ENCODE measurements at regions not wholly inside any gene's neighbourhood (a gene's known extent, or its start where the extent isn't known, plus 50 kb on each side); places are given as distances from the start of the nearest gene placed in this dataset.

DNA sequence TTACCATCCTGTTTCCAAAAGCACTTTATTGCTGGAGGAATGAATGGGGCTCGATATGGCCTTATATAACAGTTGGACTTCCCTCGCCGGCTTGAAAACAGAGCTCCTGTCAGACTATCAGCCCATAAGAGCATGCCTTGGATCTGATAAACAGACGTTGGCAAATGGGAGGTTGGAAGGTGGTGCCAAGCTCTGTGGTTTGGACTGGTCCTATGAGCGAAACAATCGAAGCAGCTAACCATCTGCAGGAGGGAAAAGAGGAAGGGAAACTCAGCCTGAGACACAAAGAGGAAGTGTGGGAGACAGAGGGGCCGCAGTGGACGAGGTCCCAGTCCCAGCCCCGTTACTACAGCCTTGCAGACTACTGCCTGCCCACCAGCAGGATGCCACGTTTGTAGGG, 92.9 kb downstream of the TFAP2C start:
- ChIA-PET POLR2A (no interaction called here), CTCF (no interaction called here)
- no peak for DNase-seq (ENCODE audit: low read depth, low spot score)
- Histone ChIP-seq H3K27me3 (ENCODE audit: control insufficient read depth, insufficient read depth, low read length) (no peaks in the 10 kb centered on the region), H3K4me3 (ENCODE audit: low read depth, low read length) (no peak overlapping the region), H3K27ac (ENCODE audit: low read depth, low read length) (no peak overlapping the region), H3K9me3 (ENCODE audit: control insufficient read depth, insufficient read depth, low read length) (no peaks in the 10 kb centered on the region; the same call in 1 of the 2 replicates)
- TF ChIP-seq, protein P1, sequence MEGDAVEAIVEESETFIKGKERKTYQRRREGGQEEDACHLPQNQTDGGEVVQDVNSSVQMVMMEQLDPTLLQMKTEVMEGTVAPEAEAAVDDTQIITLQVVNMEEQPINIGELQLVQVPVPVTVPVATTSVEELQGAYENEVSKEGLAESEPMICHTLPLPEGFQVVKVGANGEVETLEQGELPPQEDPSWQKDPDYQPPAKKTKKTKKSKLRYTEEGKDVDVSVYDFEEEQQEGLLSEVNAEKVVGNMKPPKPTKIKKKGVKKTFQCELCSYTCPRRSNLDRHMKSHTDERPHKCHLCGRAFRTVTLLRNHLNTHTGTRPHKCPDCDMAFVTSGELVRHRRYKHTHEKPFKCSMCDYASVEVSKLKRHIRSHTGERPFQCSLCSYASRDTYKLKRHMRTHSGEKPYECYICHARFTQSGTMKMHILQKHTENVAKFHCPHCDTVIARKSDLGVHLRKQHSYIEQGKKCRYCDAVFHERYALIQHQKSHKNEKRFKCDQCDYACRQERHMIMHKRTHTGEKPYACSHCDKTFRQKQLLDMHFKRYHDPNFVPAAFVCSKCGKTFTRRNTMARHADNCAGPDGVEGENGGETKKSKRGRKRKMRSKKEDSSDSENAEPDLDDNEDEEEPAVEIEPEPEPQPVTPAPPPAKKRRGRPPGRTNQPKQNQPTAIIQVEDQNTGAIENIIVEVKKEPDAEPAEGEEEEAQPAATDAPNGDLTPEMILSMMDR (IDR thresholded peaks at IDR 0.05; ENCODE audit: low read depth, low read length) = no peak

DNA sequence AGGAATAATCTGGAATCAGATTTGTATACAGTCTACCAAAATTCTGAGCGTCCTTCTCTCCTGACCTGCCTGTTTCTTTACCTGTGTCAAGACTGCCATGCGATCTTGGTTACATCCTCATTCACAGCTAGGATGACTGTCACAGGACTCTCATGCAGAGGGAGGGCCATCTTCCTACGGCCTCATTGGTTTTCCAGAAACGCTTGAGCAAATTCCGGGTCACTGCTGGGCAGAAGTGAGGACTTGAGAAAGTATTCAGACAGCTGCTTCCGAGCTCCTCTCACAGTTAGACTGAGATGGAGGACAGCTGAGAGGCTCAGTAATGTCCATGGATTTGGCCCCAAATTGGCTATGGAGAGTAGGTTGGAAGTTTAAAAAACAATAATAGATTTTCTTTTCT, 94.2 kb downstream of the TFAP2C start:
- Histone ChIP-seq H3K27me3 (ENCODE audit: control insufficient read depth, insufficient read depth, low read length) (no peaks in the 10 kb centered on the region), H3K4me3 (ENCODE audit: low read depth, low read length) (no peak overlapping the region), H3K27ac (ENCODE audit: low read depth, low read length) (no peak overlapping the region), H3K9me3 (ENCODE audit: control insufficient read depth, insufficient read depth, low read length) (no peaks in the 10 kb centered on the region; the same call in 1 of the 2 replicates)
- DNase-seq (ENCODE audit: low read depth, low spot score) = no peak
- ChIA-PET POLR2A (no interaction called here), CTCF (no interaction called here)
- TF ChIP-seq, protein P1 (IDR thresholded peaks at IDR 0.05; ENCODE audit: low read depth, low read length) = no peak

DNA sequence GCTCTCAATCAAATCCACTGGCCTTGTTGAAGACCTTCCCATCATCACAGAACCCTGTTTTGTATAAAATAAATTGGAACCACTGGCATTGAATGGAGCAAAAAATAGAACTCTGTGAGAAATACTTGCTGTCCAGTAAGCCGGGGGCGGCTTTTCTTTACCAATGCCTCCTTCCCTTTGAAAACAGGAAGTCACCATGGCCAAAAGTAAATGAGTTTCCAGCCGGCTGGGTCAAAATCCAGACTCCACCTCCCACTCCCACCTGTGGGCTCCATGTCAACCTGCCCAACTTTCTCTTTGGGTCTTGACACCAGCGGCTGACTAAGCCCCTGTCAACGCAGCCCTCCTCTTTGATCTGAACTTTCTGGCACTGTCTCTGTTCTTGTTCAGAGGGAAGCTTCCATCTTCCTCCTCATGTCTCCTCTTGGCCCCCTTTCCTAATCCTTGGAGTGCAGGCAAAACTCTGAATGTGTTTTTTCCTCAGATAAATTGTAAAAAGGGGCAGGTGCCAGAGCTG, 95.2 kb downstream of the TFAP2C start:
- ChIA-PET CTCF (no interaction called here), POLR2A (no interaction called here)
- TF ChIP-seq, protein P1 (IDR thresholded peaks at IDR 0.05; ENCODE audit: low read depth, low read length) = no peak
- no peak for DNase-seq (ENCODE audit: low read depth, low spot score)
- H3K4me3 ChIP-seq (ENCODE audit: low read depth, low read length) = no peak overlapping the region
- no peaks in the 10 kb centered on the region; the same call in 1 of the 2 replicates for H3K9me3 ChIP-seq (ENCODE audit: control insufficient read depth, insufficient read depth, low read length)
- H3K27ac ChIP-seq (ENCODE audit: low read depth, low read length) = no peak overlapping the region
- H3K27me3 ChIP-seq (ENCODE audit: control insufficient read depth, insufficient read depth, low read length) = no peaks in the 10 kb centered on the region

DNA sequence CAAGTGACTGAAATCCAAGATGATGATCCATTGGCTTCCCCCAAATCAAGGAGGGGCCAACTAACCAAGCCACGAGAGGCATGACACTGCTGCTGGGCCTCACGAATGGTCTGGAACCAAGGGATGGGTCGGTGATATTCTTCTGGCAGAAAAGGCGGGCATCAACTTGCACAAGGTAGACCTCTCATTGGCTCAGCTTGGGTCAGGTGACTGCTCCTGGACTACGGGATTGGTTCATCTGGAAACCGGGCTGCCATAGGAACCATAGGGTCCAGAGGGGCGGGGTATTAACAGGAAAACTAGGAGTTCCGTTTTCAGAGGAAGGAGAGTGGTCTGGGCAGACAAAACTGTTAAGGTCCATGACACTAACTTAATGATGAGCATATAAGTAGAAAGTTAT, 100.9 kb downstream of the TFAP2C start:
- no peaks in the 10 kb centered on the region; the same call in 1 of the 2 replicates for H3K9me3 ChIP-seq (ENCODE audit: control insufficient read depth, insufficient read depth, low read length)
- no peak for DNase-seq (ENCODE audit: low read depth, low spot score)
- H3K27ac ChIP-seq (ENCODE audit: low read depth, low read length) = no peak overlapping the region
- TF ChIP-seq, protein P1 (IDR thresholded peaks at IDR 0.05; ENCODE audit: low read depth, low read length) = no peak
- CTCF ChIA-PET = no interaction called here
- no peak overlapping the region for H3K4me3 ChIP-seq (ENCODE audit: low read depth, low read length)
- no peaks in the 10 kb centered on the region for H3K27me3 ChIP-seq (ENCODE audit: control insufficient read depth, insufficient read depth, low read length)
- POLR2A ChIA-PET = no interaction called here

DNA sequence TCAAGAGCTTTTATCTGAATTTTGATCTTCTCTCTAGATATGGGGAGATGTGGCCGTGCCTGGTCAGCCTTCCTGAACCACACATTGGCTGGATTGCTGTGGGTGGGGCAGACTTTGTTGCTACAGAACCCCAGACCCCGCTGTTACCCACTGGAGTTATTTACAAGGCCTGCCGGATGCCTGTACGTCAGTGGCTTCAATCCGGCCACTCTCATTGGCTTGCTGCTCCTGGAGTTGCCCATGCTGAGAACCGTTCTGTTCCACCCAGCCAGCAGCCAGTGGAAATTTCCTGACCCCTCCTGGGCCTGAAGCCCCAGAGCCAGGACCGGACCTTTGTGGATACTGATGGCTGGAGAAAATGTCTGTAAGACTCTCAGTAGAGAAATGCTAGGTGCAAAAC, 101.9 kb downstream of the TFAP2C start:
- ChIA-PET CTCF (no interaction called here), POLR2A (no interaction called here)
- peaks cover 3% of the 10 kb centered on the region for H3K27me3 ChIP-seq (ENCODE audit: control insufficient read depth, insufficient read depth, low read length)
- TF ChIP-seq, protein P1 (IDR thresholded peaks at IDR 0.05; ENCODE audit: low read depth, low read length) = no peak
- H3K27ac ChIP-seq (ENCODE audit: low read depth, low read length) = no peak overlapping the region
- no peak for DNase-seq (ENCODE audit: low read depth, low spot score)
- H3K9me3 ChIP-seq (ENCODE audit: control insufficient read depth, insufficient read depth, low read length) = no peaks in the 10 kb centered on the region; the same call in 1 of the 2 replicates
- H3K4me3 ChIP-seq (ENCODE audit: low read depth, low read length) = no peak overlapping the region

Data from AG04450 (cell line).